IMR-90 (cell line): ENCODE measurements at regions not wholly inside any gene's neighbourhood (a gene's known extent, or its start where the extent isn't known, plus 50 kb on each side); places are given as distances from the start of the nearest gene placed in this dataset.

Experiments
- ATAC-seq: fragments of 200-7000 bp; cut with Tn5 transposase; 2 replicates; pipeline ENCODE4 v1.9.1; 2020; ENCODE audit warnings: low read depth, mild to moderate bottlenecking, moderate library complexity
- BruUV-seq: library from RNA; stranded (reverse); fragments of 400-500 nt; replicated peaks from 2 replicates; lab custom pipeline; 2021; lab: Mats Ljungman, UMichigan
- CTCF ChIA-PET: fragments of 300-600 bp; formaldehyde crosslinking; extraction: SDS; loops from one replicate; lab custom pipeline; 2021; ENCODE audit warnings: antibody characterized with exemption; lab: Yijun Ruan, JAX
- POLR2A ChIA-PET: fragments of 300-600 bp; sonication (Branson Sonifier 250); formaldehyde crosslinking; loops from one replicate; lab custom pipeline; 2022; ENCODE audit warnings: antibody characterized with exemption; ENCODE audit not compliant: unreplicated experiment; lab: Charles Lee
- DNase-seq: peaks from one replicate; pipeline ENCODE4 v3.0.0; 2013
- H2AFZ ChIP-seq: replicated peaks from 2 replicates; pipeline ENCODE3; 2013; ENCODE audit warnings: low read length, mild to moderate bottlenecking; ENCODE audit not compliant: poor library complexity
- H2AK5ac ChIP-seq: 2 replicates; pipeline ENCODE4 v1.6.1; 2013; ENCODE audit warnings: low read depth, low read length, inconsistent platforms
- H2AK9ac ChIP-seq: replicated peaks from 2 replicates; pipeline ENCODE3; 2013; ENCODE audit warnings: mild to moderate bottlenecking, low read depth, low read length, moderate library complexity; ENCODE audit not compliant: poor library complexity
- H2BK120ac ChIP-seq: 2 replicates; pipeline ENCODE4 v1.6.1; 2013; ENCODE audit warnings: low read depth, low read length, inconsistent platforms
- H2BK15ac ChIP-seq: 3 replicates; pipeline ENCODE4 v1.6.1; 2013; ENCODE audit warnings: low read depth, low read length, inconsistent platforms
- H2BK20ac ChIP-seq: 2 replicates; pipeline ENCODE4 v1.6.1; 2013; ENCODE audit warnings: low read depth, mild to moderate bottlenecking, inconsistent platforms, low read length, moderate library complexity
- H2BK5ac ChIP-seq: 2 replicates; pipeline ENCODE4 v1.6.1; 2013; ENCODE audit warnings: mild to moderate bottlenecking, low read depth, low read length, inconsistent platforms; ENCODE audit not compliant: poor library complexity, severe bottlenecking
- H3K14ac ChIP-seq: replicated peaks from 2 replicates; pipeline ENCODE4 v1.6.1; 2013; ENCODE audit warnings: low read depth, low read length, inconsistent platforms
- H3K18ac ChIP-seq: 2 replicates; pipeline ENCODE4 v1.6.1; 2013; ENCODE audit warnings: low read depth, low read length, control low read depth
- H3K23ac ChIP-seq: 2 replicates; pipeline ENCODE4 v1.6.1; 2013; ENCODE audit warnings: low read depth, low read length, inconsistent platforms
- H3K27ac ChIP-seq: 2 replicates; pipeline ENCODE4 v1.5.1; 2013; ENCODE audit warnings: mild to moderate bottlenecking, control low read depth, low read length; ENCODE audit not compliant: insufficient read depth
- H3K27me3 ChIP-seq: 2 replicates; pipeline ENCODE4 v1.6.1; 2013; ENCODE audit warnings: low read length; ENCODE audit not compliant: control insufficient read depth, insufficient read depth
- H3K36me3 ChIP-seq: 2 replicates; pipeline ENCODE4 v1.6.1; 2013; ENCODE audit warnings: low read length, mixed read lengths; ENCODE audit not compliant: control insufficient read depth, insufficient read depth
- H3K4ac ChIP-seq: 2 replicates; pipeline ENCODE4 v1.6.1; 2013; ENCODE audit warnings: low read depth, low read length, inconsistent platforms
- H3K4me1 ChIP-seq: 2 replicates; pipeline ENCODE4 v1.6.1; 2013; ENCODE audit warnings: low read length, mixed read lengths; ENCODE audit not compliant: control insufficient read depth, insufficient read depth
- H3K4me2 ChIP-seq: 2 replicates; pipeline ENCODE4 v1.6.1; 2013; ENCODE audit warnings: low read depth, mild to moderate bottlenecking, control low read depth, low read length, moderate library complexity
- H3K4me3 ChIP-seq: 2 replicates; pipeline ENCODE4 v1.5.1; 2013; ENCODE audit warnings: low read depth, mild to moderate bottlenecking, control low read depth, low read length, moderate library complexity; ENCODE audit not compliant: insufficient read depth
- H3K56ac ChIP-seq: 2 replicates; pipeline ENCODE4 v1.6.1; 2013; ENCODE audit warnings: low read length, inconsistent platforms; ENCODE audit not compliant: insufficient read depth; ENCODE audit errors: extremely low read depth
- H3K79me1 ChIP-seq, 2 experiments: 2 replicates each; pipeline ENCODE4 v1.6.1; 2013; ENCODE audit warnings: low read length in 2 of 2, inconsistent platforms in 1 of 2, low read depth in 1 of 2
- H3K9ac ChIP-seq: 2 replicates; pipeline ENCODE4 v1.6.1; 2013; ENCODE audit warnings: low read depth, low read length, control low read depth
- H3K9me1 ChIP-seq: 2 replicates; pipeline ENCODE4 v1.6.1; 2013; ENCODE audit warnings: low read length, inconsistent platforms; ENCODE audit not compliant: insufficient read depth
- H3K9me3 ChIP-seq: 2 replicates; pipeline ENCODE4 v1.6.1; 2013; ENCODE audit warnings: low read length; ENCODE audit not compliant: control insufficient read depth, insufficient read depth
- H4K20me1 ChIP-seq: 2 replicates; pipeline ENCODE4 v1.6.1; 2013; ENCODE audit warnings: low read length, inconsistent platforms; ENCODE audit not compliant: insufficient read depth
- H4K5ac ChIP-seq: 2 replicates; pipeline ENCODE4 v1.6.1; 2013; ENCODE audit warnings: mild to moderate bottlenecking, low read depth, low read length, control low read depth
- H4K8ac ChIP-seq, 2 experiments: 2 replicates each; pipeline ENCODE4 v1.6.1; 2013; ENCODE audit warnings: low read depth in 2 of 2, low read length in 2 of 2, control low read depth in 1 of 2, inconsistent platforms in 1 of 2
- H4K91ac ChIP-seq: 2 replicates; pipeline ENCODE4 v1.6.1; 2013; ENCODE audit warnings: low read depth, low read length, inconsistent platforms; ENCODE audit not compliant: insufficient read depth
- BHLHE40 ChIP-seq: fragments of 150-350 bp; IDR thresholded peaks from 2 replicates; pipeline ENCODE4 v1.6.1; 2016; ENCODE audit warnings: mild to moderate bottlenecking, low read depth, low read length
- CEBPB ChIP-seq: IDR thresholded peaks from 2 replicates; pipeline ENCODE4 v1.6.1; 2012; ENCODE audit warnings: low read depth, low read length, improper control_type of control experiment
- CHD1 ChIP-seq: IDR thresholded peaks from 2 replicates; pipeline ENCODE4 v1.6.1; 2012; ENCODE audit warnings: low read depth, low read length, improper control_type of control experiment
- ELK1 ChIP-seq: fragments of 150-350 bp; IDR thresholded peaks from 2 replicates; pipeline ENCODE4 v1.6.1; 2016; ENCODE audit warnings: low read depth, mild to moderate bottlenecking, low read length, moderate library complexity, borderline replicate concordance
- FOS ChIP-seq: fragments of 150-350 bp; IDR thresholded peaks from 2 replicates; pipeline ENCODE4 v1.6.1; 2016; ENCODE audit warnings: low read depth, low read length
- MAFK ChIP-seq: IDR thresholded peaks from 2 replicates; pipeline ENCODE4 v1.6.1; 2012; ENCODE audit warnings: low read depth, low read length, improper control_type of control experiment
- MAZ ChIP-seq: IDR thresholded peaks from 2 replicates; pipeline ENCODE4 v1.6.1; 2012; ENCODE audit warnings: low read depth, mild to moderate bottlenecking, low read length, improper control_type of control experiment, moderate library complexity, borderline replicate concordance
- MXI1 ChIP-seq: IDR thresholded peaks from 2 replicates; pipeline ENCODE4 v1.6.1; 2012; ENCODE audit warnings: low read depth, mild to moderate bottlenecking, low read length, moderate library complexity, borderline replicate concordance
- NFE2L2 ChIP-seq: fragments of 150-350 bp; IDR thresholded peaks from 2 replicates; pipeline ENCODE4 v1.6.1; 2016; ENCODE audit warnings: low read depth, mild to moderate bottlenecking, low read length
- POLR2A ChIP-seq: IDR thresholded peaks from 2 replicates; pipeline ENCODE4 v1.6.1; 2012; ENCODE audit warnings: mild to moderate bottlenecking, low read depth, low read length
- RAD21 ChIP-seq: IDR thresholded peaks from 2 replicates; pipeline ENCODE4 v1.6.1; 2012; ENCODE audit warnings: low read length, improper control_type of control experiment
- RCOR1 ChIP-seq: IDR thresholded peaks from 2 replicates; pipeline ENCODE4 v1.6.1; 2012; ENCODE audit warnings: mild to moderate bottlenecking, low read length, improper control_type of control experiment; ENCODE audit not compliant: insufficient replicate concordance
- RFX5 ChIP-seq: IDR thresholded peaks from 2 replicates; pipeline ENCODE4 v1.8.0; 2012; ENCODE audit warnings: low read depth, mild to moderate bottlenecking, low read length, moderate library complexity
- SMC3 ChIP-seq: fragments of 150-350 bp; IDR thresholded peaks from 2 replicates; pipeline ENCODE4 v1.6.1; 2016; ENCODE audit warnings: low read depth, mild to moderate bottlenecking, antibody characterized with exemption, low read length, moderate library complexity
- USF2 ChIP-seq: fragments of 150-350 bp; IDR thresholded peaks from 2 replicates; pipeline ENCODE4 v1.6.1; 2017; ENCODE audit warnings: mild to moderate bottlenecking, antibody characterized with exemption, low read length, low read depth
- WGBS, 2 experiments: methylation state at CpG; one replicate each; pipeline versions ENCODE4 v1.1.5 to v1.1.7; 2013; ENCODE audit warnings: missing lambda C conversion rate in 2 of 2; ENCODE audit not compliant: insufficient read length in 1 of 2; ENCODE audit errors: extremely low coverage in 2 of 2; 5-methylcytosine and 5-hydroxymethylcytosine counted together
- dilution Hi-C: fragments of 300-500 bp; cut with HindIII; formaldehyde crosslinking; loops from one replicate; pipeline ENCODE4 v1.14.3; 2018; ENCODE audit warnings: low sequenced_read_pairs; ENCODE audit not compliant: unreplicated experiment
- in situ Hi-C: fragments of 300-500 bp; cut with MboI; formaldehyde crosslinking; loops from 3 replicates; pipeline ENCODE4 v1.14.3; 2019; ENCODE audit warnings: low sequenced_read_pairs, inconsistent platforms, mixed read lengths
- intact Hi-C: fragments of 100-400 bp; cut with micrococcal nuclease; formaldehyde crosslinking; loops from 2 replicates; pipeline ENCODE4 v1.10.0; 2022
- TF ChIP-seq, protein P1 (sequence below): conservative IDR thresholded peaks from 2 replicates; pipeline ENCODE4 v1.5.1; 2012; ENCODE audit warnings: mild to moderate bottlenecking, low read depth, low read length, improper control_type of control experiment

DNA sequence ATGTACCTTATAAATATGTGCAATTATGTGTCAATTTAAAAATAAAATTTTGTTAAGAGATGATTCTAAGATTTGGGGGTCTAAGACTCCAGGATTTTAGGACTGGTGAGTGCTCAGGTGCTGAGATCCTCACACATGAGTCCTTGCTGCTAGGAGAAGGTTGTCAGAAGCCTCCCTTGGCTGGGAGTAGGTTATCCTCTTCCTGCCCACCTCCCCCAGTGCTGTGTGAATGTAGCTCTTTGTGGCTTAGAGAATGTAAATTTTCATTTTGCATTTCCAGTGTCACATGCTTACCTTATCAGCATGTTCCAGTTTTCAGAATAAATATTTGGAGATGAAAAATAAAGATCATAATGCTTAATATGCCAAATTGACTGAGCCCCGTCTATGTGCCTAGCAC lies 114.2 kb upstream of the MDM1 start:
- Histone ChIP-seq H2BK5ac (no peak overlapping the region), H3K27ac (no peak overlapping the region; the same call in 1 of the 2 replicates), H2AFZ (no peak overlapping the region), H3K4me1 (peaks cover 3% of the 10 kb centered on the region; the same call in 1 of the 2 replicates), H3K27me3 (no peaks in the 10 kb centered on the region), H3K9ac (no peak overlapping the region), H4K20me1 (no peaks in the 10 kb centered on the region), H2AK5ac (no peak overlapping the region), H4K5ac (no peak overlapping the region), H4K91ac (no peak overlapping the region), H3K79me1 (no peaks in the 10 kb centered on the region), H3K18ac (peak overlapping the region; percentile 66; the same call in 1 of the 2 replicates), H3K23ac (no peak overlapping the region), H3K9me3 (no peaks in the 10 kb centered on the region), H3K4me3 (no peak overlapping the region), H3K36me3 (no peaks in the 10 kb centered on the region), H3K9me1 (no peaks in the 10 kb centered on the region), H4K8ac (no peak overlapping the region), H2BK15ac (no peak overlapping the region), H3K14ac (no peak overlapping the region), H3K56ac (no peak overlapping the region), H2AK9ac (no peak overlapping the region), H2BK120ac (no peak overlapping the region), H3K4me2 (no peak overlapping the region), H2BK20ac (no peak overlapping the region), H3K4ac (no peak overlapping the region)
- no TSS peak for BruUV-seq
- WGBS, 2 experiments, result no CpG with 5 or more reads among the region's 1 CpG
- intact Hi-C loops, result no loop called here
- ChIA-PET POLR2A (interaction anchor here (0.6 kb wide), 1 partner anchor 362 kb away, joined by 10 read pairs; no protein-coding TSS in a partner anchor), CTCF (interaction anchor here (0.7 to 1.0 kb wide), 2 partner anchors 19 to 21 kb away, joined by 3 to 5 read pairs; no protein-coding TSS in a partner anchor)
- DNase-seq (no peak), ATAC-seq (no peak)
- dilution Hi-C loops, result no loop called here
- in situ Hi-C loops, result no loop called here
- no peak for TF ChIP-seq FOS
- TF ChIP-seq BHLHE40, result no peak
- TF ChIP-seq, protein P1, sequence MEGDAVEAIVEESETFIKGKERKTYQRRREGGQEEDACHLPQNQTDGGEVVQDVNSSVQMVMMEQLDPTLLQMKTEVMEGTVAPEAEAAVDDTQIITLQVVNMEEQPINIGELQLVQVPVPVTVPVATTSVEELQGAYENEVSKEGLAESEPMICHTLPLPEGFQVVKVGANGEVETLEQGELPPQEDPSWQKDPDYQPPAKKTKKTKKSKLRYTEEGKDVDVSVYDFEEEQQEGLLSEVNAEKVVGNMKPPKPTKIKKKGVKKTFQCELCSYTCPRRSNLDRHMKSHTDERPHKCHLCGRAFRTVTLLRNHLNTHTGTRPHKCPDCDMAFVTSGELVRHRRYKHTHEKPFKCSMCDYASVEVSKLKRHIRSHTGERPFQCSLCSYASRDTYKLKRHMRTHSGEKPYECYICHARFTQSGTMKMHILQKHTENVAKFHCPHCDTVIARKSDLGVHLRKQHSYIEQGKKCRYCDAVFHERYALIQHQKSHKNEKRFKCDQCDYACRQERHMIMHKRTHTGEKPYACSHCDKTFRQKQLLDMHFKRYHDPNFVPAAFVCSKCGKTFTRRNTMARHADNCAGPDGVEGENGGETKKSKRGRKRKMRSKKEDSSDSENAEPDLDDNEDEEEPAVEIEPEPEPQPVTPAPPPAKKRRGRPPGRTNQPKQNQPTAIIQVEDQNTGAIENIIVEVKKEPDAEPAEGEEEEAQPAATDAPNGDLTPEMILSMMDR, result no peak
- no peak for TF ChIP-seq RFX5
- no peak for TF ChIP-seq MAFK
- TF ChIP-seq MXI1, result no peak
- TF ChIP-seq RAD21, result no peak
- no peak for TF ChIP-seq USF2
- no peak for TF ChIP-seq NFE2L2
- no peak for TF ChIP-seq SMC3
- no peak for TF ChIP-seq CHD1
- no peak for TF ChIP-seq POLR2A
- TF ChIP-seq ELK1, result no peak
- no peak for TF ChIP-seq CEBPB
- no peak for TF ChIP-seq MAZ
- TF ChIP-seq RCOR1, result no peak
